ENCODE measurements at regions not wholly inside any gene's neighbourhood (a gene's known extent, or its start where the extent isn't known, plus 50 kb on each side); places are given as distances from the start of the nearest gene placed in this dataset.

GRCh38 chr2:184256611-184257010 lies 341.7 kb upstream of the ZNF804A start:
- TF ChIP-seq ATF7 (IDR thresholded peaks at IDR 0.05) (no peak), ZNF512 (tag; IDR thresholded peaks at IDR 0.05) (no peak), ZNF347 (CRISPR knock-in tag; IDR thresholded peaks at IDR 0.05; ENCODE audit: low read depth) (no peak)
